Neural crest cell (in vitro differentiated cells): ENCODE measurements at regions not wholly inside any gene's neighbourhood (a gene's known extent, or its start where the extent isn't known, plus 50 kb on each side); places are given as distances from the start of the nearest gene placed in this dataset.

Source experiments
- DNase-seq: peaks from one replicate; pipeline ENCODE4 v3.0.0; 2021; ENCODE audit warnings: low read depth, mixed read lengths, low spot score
- H3K27ac Mint-ChIP-seq: one replicate; pipeline ENCODE4 v1.8.0; 2021; ENCODE audit warnings: mild to moderate bottlenecking, mixed read lengths; ENCODE audit not compliant: unreplicated experiment
- H3K27me3 Mint-ChIP-seq: 2 replicates; pipeline ENCODE4 v1.8.0; 2021; ENCODE audit warnings: low read depth, mild to moderate bottlenecking, mixed read lengths
- H3K36me3 Mint-ChIP-seq: 2 replicates; pipeline ENCODE4 v1.8.0; 2021; ENCODE audit warnings: low read depth, mild to moderate bottlenecking, mixed read lengths
- H3K4me1 Mint-ChIP-seq: 2 replicates; pipeline ENCODE4 v1.8.0; 2021; ENCODE audit warnings: mixed read lengths
- H3K4me3 Mint-ChIP-seq: one replicate; pipeline ENCODE4 v1.8.0; 2021; ENCODE audit warnings: mild to moderate bottlenecking, mixed read lengths
- H3K9me3 Mint-ChIP-seq: 2 replicates; pipeline ENCODE4 v1.8.0; 2021; ENCODE audit warnings: mixed read lengths
- TF ChIP-seq, protein P1 (sequence below): fragments of 200-600 bp; sonication (generic); conservative IDR thresholded peaks from 2 replicates; pipeline ENCODE4 v1.5.0; 2021; ENCODE audit warnings: antibody characterized with exemption, mild to moderate bottlenecking

DNA sequence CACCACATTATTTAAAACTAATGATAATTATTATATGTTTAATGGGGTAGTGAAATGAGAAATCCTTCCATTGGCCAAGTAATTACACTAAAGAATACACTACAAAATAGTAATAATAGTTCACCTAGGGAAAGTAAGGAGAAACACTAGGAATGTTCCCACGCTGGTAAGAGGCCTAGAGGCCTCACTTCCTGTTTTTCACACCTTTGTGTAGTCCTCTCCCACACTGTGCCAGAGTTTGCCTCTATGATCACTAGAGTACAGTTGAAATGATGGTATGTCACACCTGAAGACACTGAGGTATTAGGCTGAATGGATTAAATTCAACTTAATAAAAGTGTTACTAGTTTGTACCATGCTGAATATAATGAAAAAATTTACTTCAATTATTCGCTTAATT, 1348.0 kb upstream of the ATXN8OS start:
- Mint-ChIP-seq H3K27me3 (no peaks in the 10 kb centered on the region), H3K36me3 (no peaks in the 10 kb centered on the region), H3K4me3 (no peak overlapping the region), H3K4me1 (no peaks in the 10 kb centered on the region), H3K27ac (no peak overlapping the region), H3K9me3 (no peaks in the 10 kb centered on the region)
- TF ChIP-seq, protein P1, sequence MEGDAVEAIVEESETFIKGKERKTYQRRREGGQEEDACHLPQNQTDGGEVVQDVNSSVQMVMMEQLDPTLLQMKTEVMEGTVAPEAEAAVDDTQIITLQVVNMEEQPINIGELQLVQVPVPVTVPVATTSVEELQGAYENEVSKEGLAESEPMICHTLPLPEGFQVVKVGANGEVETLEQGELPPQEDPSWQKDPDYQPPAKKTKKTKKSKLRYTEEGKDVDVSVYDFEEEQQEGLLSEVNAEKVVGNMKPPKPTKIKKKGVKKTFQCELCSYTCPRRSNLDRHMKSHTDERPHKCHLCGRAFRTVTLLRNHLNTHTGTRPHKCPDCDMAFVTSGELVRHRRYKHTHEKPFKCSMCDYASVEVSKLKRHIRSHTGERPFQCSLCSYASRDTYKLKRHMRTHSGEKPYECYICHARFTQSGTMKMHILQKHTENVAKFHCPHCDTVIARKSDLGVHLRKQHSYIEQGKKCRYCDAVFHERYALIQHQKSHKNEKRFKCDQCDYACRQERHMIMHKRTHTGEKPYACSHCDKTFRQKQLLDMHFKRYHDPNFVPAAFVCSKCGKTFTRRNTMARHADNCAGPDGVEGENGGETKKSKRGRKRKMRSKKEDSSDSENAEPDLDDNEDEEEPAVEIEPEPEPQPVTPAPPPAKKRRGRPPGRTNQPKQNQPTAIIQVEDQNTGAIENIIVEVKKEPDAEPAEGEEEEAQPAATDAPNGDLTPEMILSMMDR, result no peak
- DNase-seq, result no peak

DNA sequence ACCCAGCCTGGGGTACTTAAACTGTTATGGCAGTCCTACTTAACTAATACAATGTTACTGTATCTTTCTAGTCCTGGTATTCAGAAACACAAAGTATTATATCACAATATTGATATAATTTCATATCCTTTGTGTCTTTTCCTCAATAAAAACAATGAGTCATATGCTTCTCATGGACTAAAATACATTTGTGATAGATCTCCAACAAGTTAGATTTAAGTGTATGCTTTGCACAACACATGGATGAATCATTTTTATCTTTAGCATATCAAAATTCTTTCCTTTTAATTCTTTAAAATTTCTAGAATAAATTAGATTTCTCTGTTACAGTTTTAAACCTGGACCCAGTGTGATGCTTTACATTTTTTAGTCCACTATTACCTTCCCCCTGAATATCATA, 1357.8 kb upstream of the ATXN8OS start:
- TF ChIP-seq, protein P1, result no peak
- DNase-seq, result no peak
- no peaks in the 10 kb centered on the region for H3K36me3 Mint-ChIP-seq
- no peak overlapping the region for H3K27ac Mint-ChIP-seq
- no peaks in the 10 kb centered on the region for H3K27me3 Mint-ChIP-seq
- H3K4me1 Mint-ChIP-seq, result no peaks in the 10 kb centered on the region
- peaks cover 2% of the 10 kb centered on the region for H3K9me3 Mint-ChIP-seq
- H3K4me3 Mint-ChIP-seq, result no peak overlapping the region

DNA sequence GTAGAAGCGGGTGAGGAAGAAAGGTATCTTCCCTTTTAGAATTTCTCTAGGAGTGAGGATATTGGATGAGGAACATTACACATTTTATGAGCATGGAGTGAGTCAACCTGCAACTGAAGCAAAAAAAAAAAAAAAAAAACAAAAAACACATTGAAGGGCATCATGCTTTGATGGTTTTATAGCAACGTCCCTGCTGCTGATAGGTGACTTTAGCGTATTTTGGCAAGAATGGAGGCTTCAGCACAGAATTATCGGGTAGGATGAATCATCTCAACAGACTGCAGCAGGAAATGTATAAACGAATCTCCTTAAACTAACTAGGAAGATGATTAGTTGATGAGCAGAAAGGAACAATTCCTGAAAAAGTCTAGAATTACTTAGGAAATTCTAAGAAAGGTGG, 1359.6 kb upstream of the ATXN8OS start:
- Mint-ChIP-seq H3K4me1 (no peaks in the 10 kb centered on the region), H3K27ac (no peak overlapping the region), H3K9me3 (no peaks in the 10 kb centered on the region), H3K36me3 (no peaks in the 10 kb centered on the region), H3K27me3 (no peaks in the 10 kb centered on the region), H3K4me3 (no peak overlapping the region)
- no peak for DNase-seq
- TF ChIP-seq, protein P1, result no peak

DNA sequence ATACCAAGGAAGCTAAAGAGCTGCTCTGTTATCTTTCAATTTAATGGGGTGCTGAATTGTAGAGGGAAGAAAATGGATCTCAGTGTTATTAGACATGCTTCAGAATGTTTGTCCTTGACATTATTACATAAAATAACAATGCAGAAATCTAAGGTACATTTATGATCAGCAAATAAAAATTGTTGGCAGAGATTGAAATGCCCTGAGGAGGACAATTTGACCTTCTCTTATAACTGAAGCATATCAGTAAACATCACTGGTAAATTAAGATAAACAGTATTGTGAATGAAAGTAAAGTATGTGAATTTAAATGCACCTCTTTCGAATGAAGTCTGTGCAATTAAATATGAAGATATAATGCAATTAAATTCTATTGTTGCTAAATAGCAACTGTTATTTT, 1362.1 kb upstream of the ATXN8OS start:
- Mint-ChIP-seq H3K27me3 (no peaks in the 10 kb centered on the region), H3K4me1 (no peaks in the 10 kb centered on the region), H3K4me3 (no peak overlapping the region), H3K36me3 (no peaks in the 10 kb centered on the region), H3K27ac (no peak overlapping the region), H3K9me3 (no peaks in the 10 kb centered on the region)
- TF ChIP-seq, protein P1, result no peak
- DNase-seq, result no peak

DNA sequence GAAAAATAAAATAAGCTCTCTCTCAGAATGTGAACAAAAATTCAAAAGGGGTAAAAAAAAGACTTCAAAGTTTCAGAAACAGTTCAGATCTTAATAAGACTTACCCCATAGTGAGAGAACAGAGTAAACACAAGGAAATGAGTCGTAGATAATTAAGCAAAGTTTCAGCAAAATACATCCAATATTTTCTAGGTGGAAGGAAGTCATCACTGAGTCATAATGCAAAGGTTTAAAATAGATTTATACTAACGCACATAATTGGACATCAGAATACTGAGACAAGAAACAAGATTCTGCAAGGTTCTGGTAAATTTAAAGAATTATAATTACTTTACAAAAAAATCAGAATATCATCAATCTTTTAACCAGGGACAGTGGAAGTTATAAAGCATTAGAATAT, 1370.7 kb upstream of the ATXN8OS start:
- Mint-ChIP-seq H3K27ac (no peak overlapping the region), H3K9me3 (peaks cover 2% of the 10 kb centered on the region), H3K27me3 (no peaks in the 10 kb centered on the region), H3K4me3 (no peak overlapping the region), H3K4me1 (no peaks in the 10 kb centered on the region), H3K36me3 (peaks cover under 1% of the 10 kb centered on the region)
- TF ChIP-seq, protein P1, result no peak
- DNase-seq, result no peak

DNA sequence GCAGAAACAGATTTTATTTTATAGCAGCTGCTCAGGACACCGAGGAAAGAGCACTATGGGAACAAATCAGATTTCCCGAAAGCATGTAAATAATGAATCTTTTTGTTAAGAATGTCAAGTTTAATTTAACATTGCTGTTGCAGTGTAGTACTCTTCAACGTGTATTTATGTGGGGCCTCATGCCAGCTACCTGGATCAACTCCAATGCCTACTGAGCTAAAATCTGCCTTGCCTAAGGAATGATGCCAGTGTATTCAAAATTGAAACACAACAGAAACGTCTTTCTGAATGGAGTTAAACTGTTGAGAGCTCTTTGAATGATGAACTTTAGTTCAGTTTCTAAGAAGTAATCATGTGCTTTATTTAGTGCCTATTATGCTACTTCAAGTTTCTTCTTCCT, 1379.8 kb upstream of the ATXN8OS start:
- peaks cover 6% of the 10 kb centered on the region for H3K4me1 Mint-ChIP-seq
- peaks cover 2% of the 10 kb centered on the region for H3K36me3 Mint-ChIP-seq
- no peak for DNase-seq
- no peak overlapping the region for H3K4me3 Mint-ChIP-seq
- no peaks in the 10 kb centered on the region for H3K27me3 Mint-ChIP-seq
- H3K9me3 Mint-ChIP-seq, result peaks cover 4% of the 10 kb centered on the region
- TF ChIP-seq, protein P1, result no peak
- no peak overlapping the region for H3K27ac Mint-ChIP-seq
